ENCODE measurements at regions not wholly inside any gene's neighbourhood (a gene's known extent, or its start where the extent isn't known, plus 50 kb on each side); places are given as distances from the start of the nearest gene placed in this dataset.
"Not testable (repeated sequence)": the region's sequence is repeated elsewhere in the genome, so short reads cannot be mapped to it uniquely, and the experiment has no call there.

DNA sequence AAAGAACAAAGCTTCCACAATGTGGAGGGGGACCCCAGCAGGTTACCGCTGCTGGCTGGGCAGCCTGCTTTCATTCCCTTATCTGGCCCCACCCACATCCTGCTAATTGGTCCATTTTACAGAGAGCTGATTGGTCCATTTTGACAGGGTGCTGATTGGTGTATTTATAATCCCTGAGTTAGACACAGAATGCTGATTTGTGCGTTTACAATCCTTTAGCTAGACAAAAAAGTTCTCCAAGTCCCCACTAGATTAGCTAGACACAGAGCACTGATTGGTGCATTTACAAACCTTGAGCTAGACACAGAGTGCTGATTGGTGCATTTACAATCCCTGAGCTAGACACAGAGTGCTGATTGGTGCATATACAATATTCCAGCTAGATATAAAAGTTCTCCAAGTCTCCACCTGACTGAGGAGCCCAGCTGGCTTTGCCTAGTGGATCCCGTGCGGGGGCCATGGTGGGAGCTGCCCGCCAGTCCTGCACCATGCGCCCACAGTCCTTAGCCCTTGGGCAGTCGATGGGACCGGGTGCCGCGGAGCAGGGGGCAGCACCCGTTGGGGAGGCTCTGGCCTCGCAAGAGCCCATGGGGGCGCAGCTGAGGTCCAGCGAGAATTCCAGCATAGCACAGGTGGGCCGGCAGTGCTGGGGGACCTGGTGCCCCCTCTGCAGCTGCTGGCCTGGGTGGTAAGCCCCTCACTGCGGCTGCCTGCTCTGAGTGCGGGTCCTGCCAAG is 88.8 kb upstream of the MYLIP start:
- DNase-seq = not testable (repeated sequence)

DNA sequence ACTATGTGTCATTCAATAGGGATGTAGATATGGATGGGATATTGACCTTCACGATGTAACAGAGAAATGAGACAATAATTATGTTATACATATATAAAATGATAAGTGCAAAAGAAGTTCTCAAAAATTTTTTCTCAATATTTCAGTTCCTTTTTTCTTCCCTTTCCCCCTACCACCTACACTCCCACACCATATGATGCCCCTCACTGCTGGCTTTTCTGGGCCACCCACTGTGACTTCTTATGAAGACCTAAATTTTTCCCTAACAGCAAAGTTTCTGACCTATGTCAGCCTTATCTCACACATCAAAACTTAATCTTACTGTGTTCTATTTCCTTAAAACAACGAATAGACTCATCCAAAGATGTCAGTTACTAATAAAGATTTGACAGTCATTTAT is 89.9 kb upstream of the MYLIP start:
- no peak for DNase-seq

- no peak for DNase-seq
These were observed 93.3 kb upstream of the MYLIP start for GRCh38 chr6:16035488-16036080.

DNA sequence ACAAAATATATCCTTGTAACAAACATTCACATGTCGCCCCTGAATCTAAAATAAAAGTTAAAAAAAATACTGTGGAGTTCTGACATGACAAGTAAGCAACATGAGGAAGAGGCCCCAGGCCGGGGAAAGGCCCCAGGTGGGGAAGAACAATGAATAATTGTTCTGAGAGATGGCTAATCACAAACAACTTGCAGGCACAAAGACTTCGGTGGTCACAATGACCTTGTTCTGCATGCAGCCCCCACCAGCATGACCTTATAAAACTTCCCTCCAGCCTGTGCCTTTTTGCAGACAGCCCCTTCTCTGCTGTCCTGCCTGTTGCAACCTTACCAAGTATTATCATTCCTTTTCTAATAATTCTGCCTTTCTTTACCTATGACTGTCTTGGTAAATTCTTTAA is 95.7 kb upstream of the MYLIP start:
- DNase-seq = no peak

DNA sequence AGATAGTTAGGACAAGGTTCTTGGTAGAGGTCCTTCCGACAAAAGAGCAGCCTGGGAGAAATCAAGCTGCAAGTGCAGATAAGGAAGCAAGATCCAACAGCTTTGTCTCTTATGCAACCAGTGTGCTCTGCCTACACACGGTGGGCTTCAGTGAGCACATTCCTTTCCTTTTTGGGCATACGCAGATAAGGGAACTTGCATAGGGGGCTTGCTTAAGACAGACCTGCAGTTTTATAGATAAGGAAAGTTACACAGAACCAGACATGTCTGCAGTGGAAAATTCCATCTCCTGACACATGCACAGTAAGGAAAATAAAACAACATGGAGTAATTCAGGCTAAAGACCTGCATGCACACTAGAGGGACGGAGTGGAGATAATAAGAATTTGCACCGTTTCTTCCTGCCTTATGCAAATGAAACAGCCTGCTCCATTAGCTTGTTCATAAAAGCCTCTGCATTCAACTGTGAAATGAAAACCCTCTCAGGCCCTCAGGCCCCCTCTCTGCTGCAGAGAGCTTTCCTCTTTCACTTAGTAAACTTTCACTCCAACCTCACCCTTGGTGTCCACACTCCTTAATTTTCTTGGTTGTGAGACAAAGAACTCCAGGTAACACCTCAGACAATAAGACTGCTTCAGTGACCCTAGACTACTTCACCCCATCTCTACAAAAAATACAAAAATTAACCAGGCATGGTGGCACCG is 97.5 kb upstream of the MYLIP start:
- no peak for DNase-seq

GRCh38 chr6:16028966-16029365 is 99.9 kb upstream of the MYLIP start:
- no peak for DNase-seq

DNA sequence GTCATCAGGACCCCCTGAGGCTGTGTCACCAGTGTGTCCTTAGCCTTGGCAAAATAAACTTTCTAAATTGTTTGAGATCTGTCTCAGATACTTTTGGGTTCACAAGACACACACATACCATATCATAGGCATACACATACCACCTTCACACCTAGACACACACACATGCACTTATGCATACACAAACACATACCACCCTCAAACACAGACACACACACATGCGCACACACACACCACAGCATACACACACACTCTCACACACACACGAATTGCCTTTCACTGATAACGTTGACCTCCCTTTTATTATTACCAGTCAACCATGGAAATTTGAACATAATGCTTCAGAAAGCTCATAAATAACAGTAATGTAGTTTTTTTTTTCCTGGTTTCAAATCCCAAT is 108.6 kb upstream of the MYLIP start:
- DNase-seq = no peak

GRCh38 chr6:16019462-16019861 is 109.4 kb upstream of the MYLIP start:
- no peak for DNase-seq

DNA sequence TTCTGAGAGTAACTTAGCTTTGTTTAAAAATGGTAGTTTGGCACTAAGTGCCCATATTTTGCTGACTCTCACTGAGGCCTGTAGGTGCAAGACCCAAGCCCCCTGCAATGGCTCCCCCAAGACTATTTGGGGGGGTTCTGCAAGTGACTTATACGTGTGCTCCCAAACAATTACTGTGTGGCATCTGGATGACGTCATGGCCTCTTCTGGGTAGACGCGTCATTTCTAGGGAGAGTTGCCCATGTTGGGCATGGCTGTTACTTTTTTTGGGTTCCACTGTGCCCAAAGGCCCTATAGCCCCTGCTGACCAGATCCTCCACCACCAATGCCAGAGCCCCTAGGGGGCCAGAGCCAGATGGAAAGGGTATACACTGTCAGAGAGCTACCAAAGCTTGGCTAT is 110.3 kb upstream of the MYLIP start:
- no peak for DNase-seq

DNA sequence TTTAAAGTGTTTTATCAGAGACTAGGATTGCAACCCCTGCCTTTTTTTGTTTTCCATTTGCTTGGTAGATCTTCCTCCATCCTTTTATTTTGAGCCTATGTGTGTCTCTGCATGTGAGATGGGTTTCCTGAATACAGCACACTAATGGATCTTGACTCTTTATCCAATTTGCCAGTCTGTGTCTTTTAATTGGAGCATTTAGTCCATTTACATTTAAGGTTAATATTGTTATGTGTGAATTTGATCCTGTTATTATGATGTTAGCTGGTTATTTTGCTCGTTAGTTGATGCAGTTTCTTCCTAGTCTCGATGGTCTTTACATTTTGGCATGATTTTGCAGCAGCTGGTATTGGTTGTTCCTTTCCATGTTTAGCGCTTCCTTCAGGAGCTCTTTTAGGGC is 114.6 kb upstream of the MYLIP start:
- DNase-seq = not testable (repeated sequence)

- DNase-seq = no peak
These were observed 121.7 kb upstream of the MYLIP start for GRCh38 chr6:16007146-16007545.

GRCh38 chr6:16006681-16007080 is 122.2 kb upstream of the MYLIP start:
- DNase-seq = no peak

GRCh38 chr6:16004934-16005679 is 123.8 kb upstream of the MYLIP start:
- DNase-seq = no peak

DNA sequence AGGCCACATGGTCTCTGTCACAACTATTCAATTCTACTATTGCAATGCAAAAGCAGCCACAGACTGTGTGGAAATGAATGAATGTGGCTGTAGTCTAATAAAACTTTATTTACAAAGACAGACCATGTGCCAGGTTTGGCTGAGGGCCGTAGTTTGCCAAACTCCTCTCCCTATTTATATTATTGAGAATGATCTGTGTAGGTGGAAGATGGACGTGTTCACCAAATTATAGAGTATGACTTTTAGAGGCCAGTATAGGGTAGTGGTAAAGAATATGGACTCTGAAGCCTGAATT is 125.7 kb upstream of the MYLIP start:
- DNase-seq = no peak

- DNase-seq = no peak
These were observed 126.3 kb upstream of the MYLIP start for GRCh38 chr6:16002332-16003196.

GRCh38 chr6:16001158-16001557 is 127.7 kb upstream of the MYLIP start:
- DNase-seq = no peak

- no peak for DNase-seq
These were observed 129.7 kb upstream of the MYLIP start for GRCh38 chr6:15999201-15999600.

- no peak for DNase-seq
These were observed 131.1 kb upstream of the MYLIP start for GRCh38 chr6:15997586-15998388.

- no peak for DNase-seq
These were observed 132.9 kb upstream of the MYLIP start for GRCh38 chr6:15996030-15996429.

GRCh38 chr6:15995493-15995892 is 133.4 kb upstream of the MYLIP start:
- DNase-seq = no peak

DNA sequence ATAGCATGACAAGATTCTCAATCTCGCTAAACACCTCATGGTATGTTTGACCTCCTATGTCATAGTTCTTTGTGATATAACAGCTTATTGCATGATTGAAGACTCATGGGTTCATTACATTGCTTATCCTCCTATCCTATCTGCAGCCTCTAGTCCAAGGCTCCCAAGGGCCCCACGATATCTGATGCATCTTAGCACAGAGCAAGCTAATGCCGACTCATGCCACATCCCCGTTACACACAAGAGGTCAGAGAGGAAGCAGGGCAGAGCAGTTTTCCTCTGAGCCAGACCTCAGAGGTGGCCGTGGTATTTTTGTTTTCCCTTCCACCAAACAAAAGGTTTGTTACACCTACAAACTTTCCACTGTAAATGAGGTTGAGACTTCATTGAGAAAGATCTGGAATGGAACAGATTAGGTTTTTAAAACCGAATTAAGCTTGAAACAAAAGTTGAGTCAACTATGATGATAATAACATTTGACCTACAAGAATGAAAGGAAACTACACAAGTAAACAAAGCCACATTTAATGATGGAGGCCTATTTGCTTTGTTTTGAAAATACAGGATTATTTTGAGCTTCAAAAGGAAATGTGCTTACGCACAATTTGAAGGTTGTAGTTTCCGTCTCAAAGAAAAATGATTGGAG is 133.9 kb upstream of the MYLIP start:
- DNase-seq = no peak
